ENCODE measurements at regions not wholly inside any gene's neighbourhood (a gene's known extent, or its start where the extent isn't known, plus 50 kb on each side); places are given as distances from the start of the nearest gene placed in this dataset.

DNA sequence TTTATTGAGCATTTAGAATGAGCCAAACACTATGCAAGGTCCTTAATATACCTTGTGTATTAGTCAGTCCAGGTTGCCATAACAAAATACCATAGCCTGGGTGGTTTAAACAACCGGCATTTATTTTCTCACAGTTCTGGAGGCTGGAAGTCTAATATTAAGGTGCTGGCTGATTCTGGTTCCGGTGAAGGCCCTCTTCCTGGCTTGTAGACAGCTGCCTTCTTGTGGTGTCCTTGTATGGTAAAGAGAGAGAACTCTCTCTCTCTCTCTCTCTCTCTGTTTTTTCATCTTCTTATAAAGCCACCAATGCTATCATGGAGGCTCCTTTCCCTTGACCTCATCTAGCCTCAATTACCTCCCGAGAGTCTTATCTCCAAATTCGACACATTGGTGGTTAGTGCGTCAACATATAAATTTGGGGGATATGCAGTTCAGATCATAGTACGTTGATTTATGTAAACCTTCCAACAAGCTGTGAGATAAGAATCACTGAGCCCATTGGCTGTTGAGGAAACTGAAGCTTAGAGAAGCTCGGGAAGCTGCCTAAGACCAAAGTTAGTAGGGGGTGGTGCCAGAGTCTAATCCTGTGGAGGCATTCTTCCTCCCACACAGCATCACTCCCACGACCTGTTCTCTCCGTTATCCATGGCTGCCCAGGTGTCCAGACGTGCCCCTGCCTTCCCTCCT is 298.0 kb upstream of the PROK2 start:
- Histone ChIP-seq H3K4me1 (ENCODE audit: control insufficient read depth, insufficient read depth, low read length) (no peaks in the 10 kb centered on the region), H3K4me3 (ENCODE audit: low read depth in 2 of 2, low read length in 2 of 2) (no peak overlapping the region), H3K9me3 (ENCODE audit: control insufficient read depth, insufficient read depth, low read depth, low read length) (no peaks in the 10 kb centered on the region), H3K27me3 (ENCODE audit: control insufficient read depth, insufficient read depth, low read length) (no peaks in the 10 kb centered on the region), H3K27ac (ENCODE audit: low read length) (no peak overlapping the region), H3K36me3 (ENCODE audit: control insufficient read depth, insufficient read depth, low read length) (no peaks in the 10 kb centered on the region)
- ChIA-PET POLR2A (no interaction called here), CTCF (no interaction called here)
- TF ChIP-seq TCF7L2 (IDR thresholded peaks at IDR 0.05; ENCODE audit: low read depth, low read length) = no peak
- TF ChIP-seq POLR2AphosphoS5 (IDR thresholded peaks at IDR 0.05; ENCODE audit: low read depth, low read length) = no peak
- TF ChIP-seq, protein P1, sequence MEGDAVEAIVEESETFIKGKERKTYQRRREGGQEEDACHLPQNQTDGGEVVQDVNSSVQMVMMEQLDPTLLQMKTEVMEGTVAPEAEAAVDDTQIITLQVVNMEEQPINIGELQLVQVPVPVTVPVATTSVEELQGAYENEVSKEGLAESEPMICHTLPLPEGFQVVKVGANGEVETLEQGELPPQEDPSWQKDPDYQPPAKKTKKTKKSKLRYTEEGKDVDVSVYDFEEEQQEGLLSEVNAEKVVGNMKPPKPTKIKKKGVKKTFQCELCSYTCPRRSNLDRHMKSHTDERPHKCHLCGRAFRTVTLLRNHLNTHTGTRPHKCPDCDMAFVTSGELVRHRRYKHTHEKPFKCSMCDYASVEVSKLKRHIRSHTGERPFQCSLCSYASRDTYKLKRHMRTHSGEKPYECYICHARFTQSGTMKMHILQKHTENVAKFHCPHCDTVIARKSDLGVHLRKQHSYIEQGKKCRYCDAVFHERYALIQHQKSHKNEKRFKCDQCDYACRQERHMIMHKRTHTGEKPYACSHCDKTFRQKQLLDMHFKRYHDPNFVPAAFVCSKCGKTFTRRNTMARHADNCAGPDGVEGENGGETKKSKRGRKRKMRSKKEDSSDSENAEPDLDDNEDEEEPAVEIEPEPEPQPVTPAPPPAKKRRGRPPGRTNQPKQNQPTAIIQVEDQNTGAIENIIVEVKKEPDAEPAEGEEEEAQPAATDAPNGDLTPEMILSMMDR (IDR thresholded peaks at IDR 0.05) = no peak
- TF ChIP-seq, protein P2, sequence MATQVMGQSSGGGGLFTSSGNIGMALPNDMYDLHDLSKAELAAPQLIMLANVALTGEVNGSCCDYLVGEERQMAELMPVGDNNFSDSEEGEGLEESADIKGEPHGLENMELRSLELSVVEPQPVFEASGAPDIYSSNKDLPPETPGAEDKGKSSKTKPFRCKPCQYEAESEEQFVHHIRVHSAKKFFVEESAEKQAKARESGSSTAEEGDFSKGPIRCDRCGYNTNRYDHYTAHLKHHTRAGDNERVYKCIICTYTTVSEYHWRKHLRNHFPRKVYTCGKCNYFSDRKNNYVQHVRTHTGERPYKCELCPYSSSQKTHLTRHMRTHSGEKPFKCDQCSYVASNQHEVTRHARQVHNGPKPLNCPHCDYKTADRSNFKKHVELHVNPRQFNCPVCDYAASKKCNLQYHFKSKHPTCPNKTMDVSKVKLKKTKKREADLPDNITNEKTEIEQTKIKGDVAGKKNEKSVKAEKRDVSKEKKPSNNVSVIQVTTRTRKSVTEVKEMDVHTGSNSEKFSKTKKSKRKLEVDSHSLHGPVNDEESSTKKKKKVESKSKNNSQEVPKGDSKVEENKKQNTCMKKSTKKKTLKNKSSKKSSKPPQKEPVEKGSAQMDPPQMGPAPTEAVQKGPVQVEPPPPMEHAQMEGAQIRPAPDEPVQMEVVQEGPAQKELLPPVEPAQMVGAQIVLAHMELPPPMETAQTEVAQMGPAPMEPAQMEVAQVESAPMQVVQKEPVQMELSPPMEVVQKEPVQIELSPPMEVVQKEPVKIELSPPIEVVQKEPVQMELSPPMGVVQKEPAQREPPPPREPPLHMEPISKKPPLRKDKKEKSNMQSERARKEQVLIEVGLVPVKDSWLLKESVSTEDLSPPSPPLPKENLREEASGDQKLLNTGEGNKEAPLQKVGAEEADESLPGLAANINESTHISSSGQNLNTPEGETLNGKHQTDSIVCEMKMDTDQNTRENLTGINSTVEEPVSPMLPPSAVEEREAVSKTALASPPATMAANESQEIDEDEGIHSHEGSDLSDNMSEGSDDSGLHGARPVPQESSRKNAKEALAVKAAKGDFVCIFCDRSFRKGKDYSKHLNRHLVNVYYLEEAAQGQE (IDR thresholded peaks at IDR 0.05; ENCODE audit: insufficient read depth in 1 of 2, low read depth in 2 of 2, low read length in 1 of 2) = no peak
- no peak for TF ChIP-seq SIN3A (IDR thresholded peaks at IDR 0.05; ENCODE audit: borderline replicate concordance, insufficient read depth, low read depth, low read length)
- intact Hi-C loops (cut with micrococcal nuclease; ENCODE audit: unreplicated experiment) (no loop called here), in situ Hi-C loops (cut with HindIII; ENCODE audit: low pct_unique_long_range_greater_than_20kb, low sequenced_read_pairs) (no loop called here)
- no peak for DNase-seq (ENCODE audit: low read depth, low spot score)
- no TSS peak for BruUV-seq (replicated peaks)
- ATAC-seq = no peak

DNA sequence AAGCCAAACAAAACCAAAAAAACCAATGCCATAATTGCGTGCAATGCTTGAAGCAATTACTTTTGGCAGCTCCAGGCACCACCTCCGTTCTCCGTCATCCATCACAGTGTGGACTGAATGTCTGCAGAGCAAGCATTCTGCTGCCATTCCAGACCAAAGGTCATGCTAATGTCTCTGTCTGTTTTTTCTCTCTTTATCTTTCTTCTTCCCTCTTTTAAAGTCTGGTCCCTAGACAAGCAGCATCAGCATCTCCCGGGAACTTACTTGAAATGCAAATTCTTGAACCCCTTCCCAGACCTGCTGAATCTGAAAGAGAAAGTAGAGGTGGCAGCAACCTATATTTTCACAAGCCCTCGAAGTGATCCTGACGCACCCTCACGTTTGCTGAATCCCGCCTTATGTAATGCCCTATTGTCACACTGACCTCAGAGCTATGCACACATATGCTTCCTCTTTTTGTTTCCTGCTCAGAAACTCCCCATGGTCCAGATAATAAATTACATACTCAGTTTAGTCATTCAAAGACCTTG is 297.3 kb upstream of the PROK2 start:
- H3K4me1 ChIP-seq (ENCODE audit: control insufficient read depth, insufficient read depth, low read length) = no peaks in the 10 kb centered on the region
- H3K36me3 ChIP-seq (ENCODE audit: control insufficient read depth, insufficient read depth, low read length) = no peaks in the 10 kb centered on the region
- no peak overlapping the region for H3K27ac ChIP-seq (ENCODE audit: low read length)
- POLR2A ChIA-PET = no interaction called here
- in situ Hi-C loops (cut with HindIII; ENCODE audit: low pct_unique_long_range_greater_than_20kb, low sequenced_read_pairs) (no loop called here), intact Hi-C loops (cut with micrococcal nuclease; ENCODE audit: unreplicated experiment) (no loop called here)
- DNase-seq (ENCODE audit: low read depth, low spot score) (no peak), ATAC-seq (no peak)
- TF ChIP-seq, protein P2 (IDR thresholded peaks at IDR 0.05; ENCODE audit: insufficient read depth in 1 of 2, low read depth in 2 of 2, low read length in 1 of 2) = no peak
- no peak overlapping the region for H3K4me3 ChIP-seq (ENCODE audit: low read depth in 2 of 2, low read length in 2 of 2)
- no TSS peak for BruUV-seq (replicated peaks)
- CTCF ChIA-PET = no interaction called here
- H3K9me3 ChIP-seq (ENCODE audit: control insufficient read depth, insufficient read depth, low read depth, low read length) = no peaks in the 10 kb centered on the region
- H3K27me3 ChIP-seq (ENCODE audit: control insufficient read depth, insufficient read depth, low read length) = no peaks in the 10 kb centered on the region
